GM12864 (cell line): ENCODE measurements at regions not wholly inside any gene's neighbourhood (a gene's known extent, or its start where the extent isn't known, plus 50 kb on each side); places are given as distances from the start of the nearest gene placed in this dataset.

Experiments used
- DNase-seq: peaks from one replicate; pipeline ENCODE4 v3.0.0-alpha.2; 2011; ENCODE audit warnings: low read depth
- H3K4me3 ChIP-seq: 2 replicates; pipeline ENCODE4 v1.5.1; 2011; ENCODE audit warnings: mild to moderate bottlenecking, low read depth, low read length, control low read depth
- CTCF ChIP-seq: IDR thresholded peaks from 2 replicates; pipeline ENCODE4 v1.5.1; 2011; ENCODE audit warnings: low read depth, mild to moderate bottlenecking, moderate library complexity, low read length, control low read depth, inconsistent platforms; ENCODE audit errors: missing control alignments

- TF ChIP-seq CTCF, result no peak
- no peak overlapping the region for H3K4me3 ChIP-seq
- DNase-seq, result no peak
Observed at GRCh38 chr2:14563324-14563723, 69.2 kb upstream of the LRATD1 start.

- H3K4me3 ChIP-seq, result no peak overlapping the region
- TF ChIP-seq CTCF, result no peak
- DNase-seq, result no peak
Observed at GRCh38 chr2:14565666-14566065, 66.9 kb upstream of the LRATD1 start.

- TF ChIP-seq CTCF, result no peak
- no peak overlapping the region for H3K4me3 ChIP-seq
- DNase-seq, result no peak
Observed at GRCh38 chr2:14567561-14567960, 65.0 kb upstream of the LRATD1 start.

- TF ChIP-seq CTCF, result no peak
- no peak for DNase-seq
- no peak overlapping the region for H3K4me3 ChIP-seq
Observed at GRCh38 chr2:14569294-14569693, 63.2 kb upstream of the LRATD1 start.

GRCh38 chr2:14572633-14573032 is 59.9 kb upstream of the LRATD1 start:
- no peak for TF ChIP-seq CTCF
- no peak overlapping the region for H3K4me3 ChIP-seq
- no peak for DNase-seq

- no peak for DNase-seq
- no peak overlapping the region for H3K4me3 ChIP-seq
- no peak for TF ChIP-seq CTCF
Observed at GRCh38 chr2:14577843-14578242, 54.7 kb upstream of the LRATD1 start.
